Natural killer cell (primary cell): ENCODE measurements at regions not wholly inside any gene's neighbourhood (a gene's known extent, or its start where the extent isn't known, plus 50 kb on each side); places are given as distances from the start of the nearest gene placed in this dataset.
A peak's percentile ranks its signal among the peaks of the same experiment; 100 is the strongest.

Source experiments
- ATAC-seq, 3 donors: fragments of 150-1000 bp in 2 of 3; fragments of 200-7000 bp in 1 of 3; cut with Tn5 transposase; 1 replicate in 1 of 3; 2 replicates in 2 of 3; pipeline ENCODE4 v1.10.0; 2021; ENCODE audit warnings: mild to moderate bottlenecking in 2 of 3, moderate library complexity in 2 of 3
- DNase-seq, 2 donors: peaks; one replicate each; pipeline versions ENCODE4 v3.0.0 to v3.0.0-alpha.2; 2013 to 2021; ENCODE audit warnings: mixed read lengths in 1 of 2
- H3K27ac ChIP-seq: one replicate; pipeline ENCODE4 v1.5.1; 2013; ENCODE audit warnings: mild to moderate bottlenecking, low read length
- H3K27me3 ChIP-seq: one replicate; pipeline ENCODE4 v1.6.1; 2013; ENCODE audit warnings: low read length; ENCODE audit not compliant: control insufficient read depth, insufficient read depth
- H3K36me3 ChIP-seq: one replicate; pipeline ENCODE4 v1.6.1; 2013; ENCODE audit warnings: low read length; ENCODE audit not compliant: control insufficient read depth, insufficient read depth
- H3K4me1 ChIP-seq: one replicate; pipeline ENCODE4 v1.6.1; 2013; ENCODE audit warnings: low read length; ENCODE audit not compliant: control insufficient read depth, insufficient read depth
- H3K4me3 ChIP-seq: one replicate; pipeline ENCODE4 v1.5.1; 2013; ENCODE audit warnings: low read length
- H3K9me3 ChIP-seq: one replicate; pipeline ENCODE4 v1.6.1; 2013; ENCODE audit warnings: low read length; ENCODE audit not compliant: control insufficient read depth, insufficient read depth
- H3K27ac Mint-ChIP-seq, 2 donors: one replicate each; pipeline ENCODE4 v1.8.0; 2022; ENCODE audit warnings: mild to moderate bottlenecking in 2 of 2, mixed read lengths in 2 of 2, moderate library complexity in 1 of 2
- H3K27me3 Mint-ChIP-seq, 2 donors: one replicate each; pipeline ENCODE4 v1.8.0; 2022; ENCODE audit warnings: low read depth in 2 of 2, mixed read lengths in 2 of 2
- H3K36me3 Mint-ChIP-seq: one replicate; pipeline ENCODE4 v1.8.0; 2022; ENCODE audit warnings: mixed read lengths
- H3K4me1 Mint-ChIP-seq, 2 donors: one replicate each; pipeline ENCODE4 v1.8.0; 2022; ENCODE audit warnings: mixed read lengths in 2 of 2
- H3K4me3 Mint-ChIP-seq: one replicate; pipeline ENCODE4 v1.8.0; 2022; ENCODE audit warnings: mild to moderate bottlenecking, moderate library complexity, mixed read lengths
- H3K9me3 Mint-ChIP-seq, 2 donors: one replicate each; pipeline ENCODE4 v1.8.0; 2022; ENCODE audit warnings: mixed read lengths in 2 of 2
- WGBS: methylation state at CpG from one replicate; pipeline ENCODE4 v1.1.7; 2013; ENCODE audit warnings: missing lambda C conversion rate; ENCODE audit not compliant: insufficient coverage; 5-methylcytosine and 5-hydroxymethylcytosine counted together
- intact Hi-C: fragments of 100-400 bp; cut with micrococcal nuclease; formaldehyde crosslinking; loops from one replicate; pipeline ENCODE4 v1.14.2; 2022
- TF ChIP-seq, protein P1 (sequence below): fragments of 200-600 bp; IDR thresholded peaks from one replicate; pipeline ENCODE4 v1.8.0; 2022; ENCODE audit warnings: antibody characterized with exemption

DNA sequence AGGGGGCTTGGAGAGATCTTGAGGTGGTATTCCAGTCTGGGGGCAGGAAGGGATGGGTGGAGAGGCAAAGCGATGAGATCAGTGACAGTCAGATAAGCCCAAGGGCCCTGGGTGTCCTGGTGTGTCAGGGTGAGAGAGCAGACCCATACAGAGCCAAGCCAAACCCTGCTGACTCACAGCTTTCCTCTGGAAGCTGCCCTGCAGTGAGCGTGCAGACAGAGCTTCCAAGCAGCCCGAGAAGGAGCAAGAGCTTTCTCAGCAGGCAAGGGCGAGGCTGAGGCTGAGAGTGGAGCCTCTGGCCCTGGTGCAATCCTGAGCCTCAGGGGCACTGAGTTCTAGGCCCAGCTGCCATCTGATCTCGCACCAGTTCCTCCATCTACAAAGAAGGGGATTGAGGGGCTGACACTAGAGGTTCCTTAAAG, 91.1 kb upstream of the HIVEP1 start:
- Mint-ChIP-seq H3K9me3 (no peaks in the 10 kb centered on the region), H3K4me1 (no peaks in the 10 kb centered on the region), H3K27ac (no peak overlapping the region), H3K27me3 (peaks cover 0 to 5% of the 10 kb centered on the region in 2 donors), H3K4me3 (no peak overlapping the region), H3K36me3 (no peaks in the 10 kb centered on the region)
- no peak for DNase-seq
- WGBS: 86% methylated on average over 5 of the region's 5 CpGs
- no peaks in the 10 kb centered on the region for H3K27me3 ChIP-seq
- peak in 1 of 3 donors; percentile 21 for ATAC-seq
- H3K27ac ChIP-seq: no peak overlapping the region
- no peaks in the 10 kb centered on the region for H3K9me3 ChIP-seq
- H3K4me3 ChIP-seq: no peak overlapping the region
- TF ChIP-seq, protein P1, sequence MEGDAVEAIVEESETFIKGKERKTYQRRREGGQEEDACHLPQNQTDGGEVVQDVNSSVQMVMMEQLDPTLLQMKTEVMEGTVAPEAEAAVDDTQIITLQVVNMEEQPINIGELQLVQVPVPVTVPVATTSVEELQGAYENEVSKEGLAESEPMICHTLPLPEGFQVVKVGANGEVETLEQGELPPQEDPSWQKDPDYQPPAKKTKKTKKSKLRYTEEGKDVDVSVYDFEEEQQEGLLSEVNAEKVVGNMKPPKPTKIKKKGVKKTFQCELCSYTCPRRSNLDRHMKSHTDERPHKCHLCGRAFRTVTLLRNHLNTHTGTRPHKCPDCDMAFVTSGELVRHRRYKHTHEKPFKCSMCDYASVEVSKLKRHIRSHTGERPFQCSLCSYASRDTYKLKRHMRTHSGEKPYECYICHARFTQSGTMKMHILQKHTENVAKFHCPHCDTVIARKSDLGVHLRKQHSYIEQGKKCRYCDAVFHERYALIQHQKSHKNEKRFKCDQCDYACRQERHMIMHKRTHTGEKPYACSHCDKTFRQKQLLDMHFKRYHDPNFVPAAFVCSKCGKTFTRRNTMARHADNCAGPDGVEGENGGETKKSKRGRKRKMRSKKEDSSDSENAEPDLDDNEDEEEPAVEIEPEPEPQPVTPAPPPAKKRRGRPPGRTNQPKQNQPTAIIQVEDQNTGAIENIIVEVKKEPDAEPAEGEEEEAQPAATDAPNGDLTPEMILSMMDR: no peak
- no peaks in the 10 kb centered on the region for H3K36me3 ChIP-seq
- intact Hi-C loops: no loop called here
- H3K4me1 ChIP-seq: no peaks in the 10 kb centered on the region

DNA sequence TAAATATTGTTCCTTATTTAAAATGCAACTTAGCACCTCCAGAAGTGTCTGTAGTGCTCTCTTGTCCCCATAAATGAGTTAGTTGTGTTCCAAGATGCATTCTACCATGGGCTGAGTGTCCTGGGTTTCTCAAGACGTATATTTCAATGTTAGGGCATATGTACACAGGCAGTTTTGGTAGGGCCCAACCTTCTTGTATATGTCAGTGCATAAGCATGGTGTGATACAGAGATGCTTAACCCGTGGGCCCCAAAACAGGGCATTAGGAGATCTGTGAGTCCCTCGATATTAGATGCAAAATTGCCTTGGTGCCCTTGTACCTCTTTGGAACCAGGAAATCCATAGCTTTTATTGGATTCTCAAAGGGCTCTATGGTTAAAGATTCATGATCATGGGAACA, 91.5 kb upstream of the HIVEP1 start:
- intact Hi-C loops: no loop called here
- no peaks in the 10 kb centered on the region for H3K9me3 Mint-ChIP-seq
- H3K27ac Mint-ChIP-seq: no peak overlapping the region
- DNase-seq: no peak
- no peak overlapping the region for H3K27ac ChIP-seq
- no peak for ATAC-seq
- no peaks in the 10 kb centered on the region for H3K27me3 ChIP-seq
- H3K4me1 Mint-ChIP-seq: no peaks in the 10 kb centered on the region
- WGBS: 86% methylated on average over 3 of the region's 3 CpGs
- no peaks in the 10 kb centered on the region for H3K36me3 ChIP-seq
- peaks cover 0 to under 1% of the 10 kb centered on the region in 2 donors for H3K27me3 Mint-ChIP-seq
- no peaks in the 10 kb centered on the region for H3K9me3 ChIP-seq
- no peaks in the 10 kb centered on the region for H3K4me1 ChIP-seq
- H3K4me3 ChIP-seq: no peak overlapping the region
- TF ChIP-seq, protein P1: no peak
- H3K36me3 Mint-ChIP-seq: no peaks in the 10 kb centered on the region
- no peak overlapping the region for H3K4me3 Mint-ChIP-seq

DNA sequence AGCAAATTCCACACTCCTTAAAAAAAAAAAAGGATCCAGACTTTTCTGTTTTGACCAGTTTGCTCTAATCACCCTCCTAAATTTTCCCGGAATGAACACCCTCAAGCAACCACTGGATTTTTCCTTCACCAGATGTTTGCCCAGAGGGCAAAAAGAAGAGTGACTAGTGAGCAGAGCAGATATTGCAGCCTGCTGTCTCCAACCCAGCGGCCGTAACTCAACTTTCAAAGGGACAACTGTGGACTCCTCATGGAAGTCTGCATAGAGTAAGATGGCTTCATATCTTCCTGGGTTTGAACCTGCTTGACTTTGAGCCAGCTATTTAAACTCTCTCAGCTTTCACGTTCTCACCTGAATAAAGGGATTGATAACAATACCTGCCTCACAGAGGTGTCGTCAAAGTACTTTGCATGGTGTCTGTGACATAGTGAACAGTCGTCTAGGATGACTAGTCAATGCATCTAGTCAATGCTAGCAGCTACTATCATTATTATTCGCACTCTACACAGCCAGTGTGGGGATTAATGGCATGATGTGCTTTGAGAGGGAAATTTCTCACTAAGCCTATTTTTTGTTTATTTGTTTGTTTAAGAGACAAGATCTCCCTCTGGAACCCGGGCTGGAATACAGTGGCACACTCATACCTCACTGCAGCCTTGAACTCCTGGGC, 92.2 kb upstream of the HIVEP1 start:
- Mint-ChIP-seq H3K9me3 (no peaks in the 10 kb centered on the region), H3K36me3 (no peaks in the 10 kb centered on the region), H3K4me3 (no peak overlapping the region), H3K27ac (no peak overlapping the region), H3K4me1 (no peaks in the 10 kb centered on the region), H3K27me3 (no peaks in the 10 kb centered on the region)
- DNase-seq (no peak), ATAC-seq (no peak)
- H3K36me3 ChIP-seq: no peaks in the 10 kb centered on the region
- no peaks in the 10 kb centered on the region for H3K4me1 ChIP-seq
- H3K4me3 ChIP-seq: no peak overlapping the region
- intact Hi-C loops: no loop called here
- H3K27me3 ChIP-seq: no peaks in the 10 kb centered on the region
- 95% methylated on average over 7 of the region's 8 CpGs for WGBS
- no peaks in the 10 kb centered on the region for H3K9me3 ChIP-seq
- no peak overlapping the region for H3K27ac ChIP-seq
- TF ChIP-seq, protein P1: no peak
